ENCODE measurements at regions not wholly inside any gene's neighbourhood (a gene's known extent, or its start where the extent isn't known, plus 50 kb on each side); places are given as distances from the start of the nearest gene placed in this dataset.
"Not testable (repeated sequence)": the region's sequence is repeated elsewhere in the genome, so short reads cannot be mapped to it uniquely, and the experiment has no call there.

GRCh38 chr3:181328346-181328745 is 338.8 kb upstream of the DNAJC19 start:
- H3K27me3 ChIP-seq (replicated peaks; ENCODE audit: insufficient read depth) = no peaks in the 10 kb centered on the region
- H3K27ac ChIP-seq = no peak overlapping the region
- no peak overlapping the region for H3K4me3 ChIP-seq
- no peak overlapping the region for H2AFZ ChIP-seq
- H3K4me2 ChIP-seq (ENCODE audit: unreplicated experiment) = no peak overlapping the region
- in situ Hi-C loops (cut with MboI) = no loop called here
- no peak for DNase-seq
- 12 to 20% methylated on average over 5 of the region's 5 CpGs for WGBS, 2 experiments (ENCODE audit: low coverage in 1 of 2, low lambda C conversion rate in 2 of 2, missing lambda C conversion rate in 2 of 2)
- no peaks in the 10 kb centered on the region for H3K9me2 ChIP-seq (ENCODE audit: insufficient read depth)
- H3K4me1 ChIP-seq (ENCODE audit: insufficient read depth) = no peaks in the 10 kb centered on the region
- TF ChIP-seq EZH2 (IDR thresholded peaks at IDR 0.05; ENCODE audit: insufficient read depth, poor library complexity, severe bottlenecking) = no peak
- TF ChIP-seq EZH2phosphoT487 (IDR thresholded peaks at IDR 0.05; ENCODE audit: insufficient read depth, low read depth) = no peak
- H3F3A ChIP-seq (ENCODE audit: insufficient read depth) = no peaks in the 10 kb centered on the region
- H4K20me1 ChIP-seq (ENCODE audit: insufficient read depth) = no peaks in the 10 kb centered on the region
- H3K79me2 ChIP-seq (ENCODE audit: insufficient read depth) = no peaks in the 10 kb centered on the region
- H3K9ac ChIP-seq = no peak overlapping the region
- H3K9me3 ChIP-seq (ENCODE audit: low read depth) = no peaks in the 10 kb centered on the region
- no peaks in the 10 kb centered on the region for H3K36me3 ChIP-seq (ENCODE audit: low read depth)

- in situ Hi-C loops (cut with MboI) = no loop called here
- Histone ChIP-seq H3K79me2 (ENCODE audit: insufficient read depth) (no peaks in the 10 kb centered on the region), H3K9me3 (ENCODE audit: low read depth) (no peaks in the 10 kb centered on the region), H2AFZ (no peak overlapping the region), H3K27me3 (replicated peaks; ENCODE audit: insufficient read depth) (no peaks in the 10 kb centered on the region), H3F3A (ENCODE audit: insufficient read depth) (no peaks in the 10 kb centered on the region), H4K20me1 (ENCODE audit: insufficient read depth) (no peaks in the 10 kb centered on the region), H3K36me3 (ENCODE audit: low read depth) (no peaks in the 10 kb centered on the region), H3K4me3 (no peak overlapping the region), H3K27ac (no peak overlapping the region), H3K9ac (no peak overlapping the region), H3K4me2 (ENCODE audit: unreplicated experiment) (no peak overlapping the region), H3K4me1 (ENCODE audit: insufficient read depth) (no peaks in the 10 kb centered on the region), H3K9me2 (ENCODE audit: insufficient read depth) (no peaks in the 10 kb centered on the region)
- TF ChIP-seq EZH2phosphoT487 (IDR thresholded peaks at IDR 0.05; ENCODE audit: insufficient read depth, low read depth) (no peak), EZH2 (IDR thresholded peaks at IDR 0.05; ENCODE audit: insufficient read depth, poor library complexity, severe bottlenecking) (no peak)
- DNase-seq = no peak
- WGBS, 2 experiments (ENCODE audit: low coverage in 1 of 2, low lambda C conversion rate in 2 of 2, missing lambda C conversion rate in 2 of 2) = 8 to 14% methylated on average over 4 of the region's 4 CpGs
Observed at GRCh38 chr3:181327349-181327748, 337.8 kb upstream of the DNAJC19 start.

GRCh38 chr3:181326637-181327223 is 337.2 kb upstream of the DNAJC19 start:
- Histone ChIP-seq H3K79me2 (ENCODE audit: insufficient read depth) (no peaks in the 10 kb centered on the region), H3K9me2 (ENCODE audit: insufficient read depth) (no peaks in the 10 kb centered on the region), H3F3A (ENCODE audit: insufficient read depth) (no peaks in the 10 kb centered on the region), H3K9ac (no peak overlapping the region), H3K4me2 (ENCODE audit: unreplicated experiment) (no peak overlapping the region), H2AFZ (no peak overlapping the region), H4K20me1 (ENCODE audit: insufficient read depth) (no peaks in the 10 kb centered on the region), H3K27me3 (replicated peaks; ENCODE audit: insufficient read depth) (no peaks in the 10 kb centered on the region), H3K27ac (no peak overlapping the region), H3K9me3 (ENCODE audit: low read depth) (no peaks in the 10 kb centered on the region), H3K4me3 (no peak overlapping the region), H3K4me1 (ENCODE audit: insufficient read depth) (no peaks in the 10 kb centered on the region), H3K36me3 (ENCODE audit: low read depth) (no peaks in the 10 kb centered on the region)
- TF ChIP-seq EZH2phosphoT487 (IDR thresholded peaks at IDR 0.05; ENCODE audit: insufficient read depth, low read depth) (no peak), EZH2 (IDR thresholded peaks at IDR 0.05; ENCODE audit: insufficient read depth, poor library complexity, severe bottlenecking) (no peak)
- in situ Hi-C loops (cut with MboI) = no loop called here
- 8 to 12% methylated on average over 3 of the region's 3 CpGs for WGBS, 2 experiments (ENCODE audit: low coverage in 1 of 2, low lambda C conversion rate in 2 of 2, missing lambda C conversion rate in 2 of 2)
- DNase-seq = peak; percentile 44

- H3K27me3 ChIP-seq (replicated peaks; ENCODE audit: insufficient read depth); H3K4me1 ChIP-seq (ENCODE audit: insufficient read depth); H3K27ac ChIP-seq; H3F3A ChIP-seq (ENCODE audit: insufficient read depth); H3K9ac ChIP-seq; H3K79me2 ChIP-seq (ENCODE audit: insufficient read depth); H4K20me1 ChIP-seq (ENCODE audit: insufficient read depth); H2AFZ ChIP-seq; H3K9me3 ChIP-seq (ENCODE audit: low read depth); H3K4me2 ChIP-seq (ENCODE audit: unreplicated experiment); H3K4me3 ChIP-seq; in situ Hi-C loops (cut with MboI); DNase-seq; H3K9me2 ChIP-seq (ENCODE audit: insufficient read depth); H3K36me3 ChIP-seq (ENCODE audit: low read depth): not testable (repeated sequence)
- 42 to 44% methylated on average over 5 of the region's 5 CpGs for WGBS, 2 experiments (ENCODE audit: low coverage in 1 of 2, low lambda C conversion rate in 2 of 2, missing lambda C conversion rate in 2 of 2)
Observed at GRCh38 chr3:181324516-181324915, 335.0 kb upstream of the DNAJC19 start.

- H3F3A ChIP-seq (ENCODE audit: insufficient read depth) = no peaks in the 10 kb centered on the region
- no peak overlapping the region for H3K4me3 ChIP-seq
- no peaks in the 10 kb centered on the region for H3K9me3 ChIP-seq (ENCODE audit: low read depth)
- TF ChIP-seq EZH2phosphoT487 (IDR thresholded peaks at IDR 0.05; ENCODE audit: insufficient read depth, low read depth) = no peak
- H3K36me3 ChIP-seq (ENCODE audit: low read depth) = no peaks in the 10 kb centered on the region
- in situ Hi-C loops (cut with MboI) = no loop called here
- H3K79me2 ChIP-seq (ENCODE audit: insufficient read depth) = no peaks in the 10 kb centered on the region
- no peak overlapping the region for H3K4me2 ChIP-seq (ENCODE audit: unreplicated experiment)
- H3K27me3 ChIP-seq (replicated peaks; ENCODE audit: insufficient read depth) = no peaks in the 10 kb centered on the region
- H3K4me1 ChIP-seq (ENCODE audit: insufficient read depth) = no peaks in the 10 kb centered on the region
- H3K9me2 ChIP-seq (ENCODE audit: insufficient read depth) = no peaks in the 10 kb centered on the region
- no peak overlapping the region for H3K27ac ChIP-seq
- H2AFZ ChIP-seq = no peak overlapping the region
- H4K20me1 ChIP-seq (ENCODE audit: insufficient read depth) = no peaks in the 10 kb centered on the region
- H3K9ac ChIP-seq = no peak overlapping the region
- no peak for DNase-seq
Observed at GRCh38 chr3:181318321-181318720, 328.8 kb upstream of the DNAJC19 start.
